H1 (cell line): ENCODE measurements at regions not wholly inside any gene's neighbourhood (a gene's known extent, or its start where the extent isn't known, plus 50 kb on each side); places are given as distances from the start of the nearest gene placed in this dataset.

Experiments used
- CTCF ChIA-PET: fragments of 300-600 bp; sonication (Branson Sonifier 250); formaldehyde crosslinking; loops from one replicate; lab custom pipeline; 2021; ENCODE audit not compliant: partially characterized antibody; lab: Charles Lee
- POLR2A ChIA-PET: fragments of 300-600 bp; sonication (Branson Sonifier 250); formaldehyde crosslinking; loops from one replicate; lab custom pipeline; 2021; ENCODE audit warnings: inconsistent platforms; ENCODE audit not compliant: partially characterized antibody; lab: Charles Lee
- DNase-seq, 2 experiments: peaks; one replicate each; pipeline versions ENCODE4 v3.0.0 to v3.0.0-alpha.2; 2010 to 2022; ENCODE audit warnings: low spot score in 2 of 2, low read depth in 1 of 2, mixed read lengths in 1 of 2
- FAIRE-seq: peaks from 2 replicates; lab custom pipeline; 2011; peaks lifted over from hg19 to GRCh38; lab: Jason Lieb, UNC
- H2AFZ ChIP-seq: 2 replicates; pipeline ENCODE4 v1.8.1; 2012; ENCODE audit warnings: low read length, inconsistent platforms
- H2AK5ac ChIP-seq: 2 replicates; pipeline ENCODE4 v1.6.1; 2013; ENCODE audit warnings: low read depth, low read length
- H2BK120ac ChIP-seq: replicated peaks from 2 replicates; pipeline ENCODE3; 2013; ENCODE audit warnings: low read depth, low read length, inconsistent platforms
- H2BK12ac ChIP-seq: 2 replicates; pipeline ENCODE4 v1.6.1; 2013; ENCODE audit warnings: low read depth, low read length
- H2BK15ac ChIP-seq: 2 replicates; pipeline ENCODE4 v1.6.1; 2013; ENCODE audit warnings: low read length
- H2BK20ac ChIP-seq: 2 replicates; pipeline ENCODE4 v1.6.1; 2013; ENCODE audit warnings: low read length
- H2BK5ac ChIP-seq: 2 replicates; pipeline ENCODE4 v1.6.1; 2013; ENCODE audit warnings: low read depth, low read length
- H3K14ac ChIP-seq: 2 replicates; pipeline ENCODE4 v1.6.1; 2013; ENCODE audit warnings: inconsistent platforms; ENCODE audit not compliant: insufficient read length
- H3K18ac ChIP-seq: 2 replicates; pipeline ENCODE4 v1.6.1; 2013; ENCODE audit warnings: low read length; ENCODE audit errors: extremely low read depth
- H3K23ac ChIP-seq: 2 replicates; pipeline ENCODE4 v1.6.1; 2013; ENCODE audit warnings: inconsistent platforms; ENCODE audit not compliant: insufficient read length
- H3K23me2 ChIP-seq: 2 replicates; pipeline ENCODE4 v1.6.1; 2013; ENCODE audit warnings: low read depth, low read length
- H3K27ac ChIP-seq: 2 replicates; pipeline ENCODE4 v1.6.1; 2011; ENCODE audit warnings: low read depth, low read length, inconsistent platforms
- H3K27me3 ChIP-seq, 4 experiments: replicated peaks in 1 of 4; 1 replicate in 1 of 4; 2 replicates in 3 of 4; pipeline versions ENCODE4 v1.6.1 to v1.8.1; 2011 to 2013; ENCODE audit warnings: low read length in 3 of 4, mild to moderate bottlenecking in 3 of 4, inconsistent platforms in 2 of 4, mixed read lengths in 2 of 4, moderate library complexity in 1 of 4; ENCODE audit not compliant: control insufficient read depth in 3 of 4, insufficient read depth in 3 of 4; ENCODE audit errors: extremely low read depth in 1 of 4
- H3K36me3 ChIP-seq, 4 experiments: 2 replicates each; pipeline versions ENCODE4 v1.6.1 to v1.8.1; 2011 to 2013; ENCODE audit warnings: mild to moderate bottlenecking in 4 of 4, low read length in 3 of 4, moderate library complexity in 2 of 4, control low read depth in 1 of 4, inconsistent platforms in 1 of 4; ENCODE audit not compliant: insufficient read depth in 4 of 4, control insufficient read depth in 2 of 4
- H3K4ac ChIP-seq: replicated peaks from 2 replicates; pipeline ENCODE3; 2013; ENCODE audit warnings: low read length, low read depth, mixed read lengths, inconsistent platforms; ENCODE audit not compliant: insufficient read length
- H3K4me1 ChIP-seq, 4 experiments: replicated peaks in 1 of 4; 1 replicate in 1 of 4; 2 replicates in 3 of 4; pipeline versions ENCODE4 v1.6.1 to v1.8.1; 2011 to 2013; ENCODE audit warnings: low read length in 3 of 4, inconsistent platforms in 2 of 4, mixed read lengths in 1 of 4; ENCODE audit not compliant: insufficient read depth in 4 of 4, control insufficient read depth in 3 of 4
- H3K4me2 ChIP-seq, 2 experiments: 2 replicates each; pipeline versions ENCODE4 v1.6.1 to v1.8.1; 2011 to 2013; ENCODE audit warnings: low read depth in 2 of 2, low read length in 2 of 2, control low read depth in 1 of 2, inconsistent platforms in 1 of 2, mild to moderate bottlenecking in 1 of 2; ENCODE audit not compliant: insufficient read depth in 1 of 2
- H3K4me3 ChIP-seq, 4 experiments: fragments of 200-600, 300-600 bp in 1 of 4; sonication (generic), shearing (Covaris generic), sonication (Bioruptor Twin) in 1 of 4; 2 replicates each; pipeline versions ENCODE4 v1.5.1 to v1.8.1; 2011 to 2016; ENCODE audit warnings: low read length in 4 of 4, low read depth in 3 of 4, control low read depth in 2 of 4, inconsistent platforms in 2 of 4, mild to moderate bottlenecking in 2 of 4, mixed read lengths in 1 of 4, moderate library complexity in 1 of 4; ENCODE audit not compliant: insufficient read depth in 2 of 4; ENCODE audit errors: extremely low read depth in 1 of 4
- H3K56ac ChIP-seq: replicated peaks from 2 replicates; pipeline ENCODE3; 2013; ENCODE audit warnings: low read depth, mild to moderate bottlenecking, mixed read lengths, low read length, inconsistent platforms; ENCODE audit not compliant: insufficient read length
- H3K79me1 ChIP-seq: 2 replicates; pipeline ENCODE4 v1.6.1; 2013; ENCODE audit warnings: low read depth, low read length, control low read depth
- H3K79me2 ChIP-seq, 2 experiments: 2 replicates each; pipeline versions ENCODE4 v1.6.1 to v1.8.1; 2012 to 2013; ENCODE audit warnings: low read length in 2 of 2, mild to moderate bottlenecking in 2 of 2, inconsistent platforms in 1 of 2; ENCODE audit not compliant: insufficient read depth in 2 of 2, control insufficient read depth in 1 of 2
- H3K9ac ChIP-seq, 4 experiments: replicated peaks in 1 of 4; 1 replicate in 1 of 4; 2 replicates in 3 of 4; pipeline versions ENCODE4 v1.6.1 to v1.8.1; 2011 to 2013; ENCODE audit warnings: low read depth in 3 of 4, low read length in 3 of 4, control low read depth in 2 of 4, mild to moderate bottlenecking in 2 of 4, moderate library complexity in 2 of 4, inconsistent platforms in 1 of 4; ENCODE audit errors: extremely low read depth in 1 of 4
- H3K9me3 ChIP-seq, 2 experiments: 2 replicates each; pipeline versions ENCODE4 v1.6.1 to v1.8.1; 2012 to 2013; ENCODE audit warnings: mild to moderate bottlenecking in 2 of 2, moderate library complexity in 2 of 2, control low read depth in 1 of 2, inconsistent platforms in 1 of 2, low read depth in 1 of 2, low read length in 1 of 2, mixed read lengths in 1 of 2; ENCODE audit not compliant: insufficient read depth in 2 of 2
- H4K20me1 ChIP-seq, 2 experiments: replicated peaks in 1 of 2; 2 replicates each; pipeline versions ENCODE3 to v1.8.1; 2011 to 2013; ENCODE audit warnings: inconsistent platforms in 2 of 2, low read length in 2 of 2, mild to moderate bottlenecking in 1 of 2; ENCODE audit not compliant: insufficient read depth in 2 of 2, control insufficient read depth in 1 of 2
- H4K5ac ChIP-seq: 2 replicates; pipeline ENCODE4 v1.6.1; 2013; ENCODE audit warnings: low read length, low read depth, mixed read lengths, inconsistent platforms; ENCODE audit not compliant: insufficient read length
- H4K8ac ChIP-seq: 2 replicates; pipeline ENCODE4 v1.8.0; 2013; ENCODE audit warnings: mild to moderate bottlenecking, moderate library complexity, low read length, inconsistent platforms; ENCODE audit not compliant: insufficient read depth; ENCODE audit errors: extremely low read depth
- H4K91ac ChIP-seq: replicated peaks from 2 replicates; pipeline ENCODE3; 2013; ENCODE audit warnings: low read length, mixed read lengths, inconsistent platforms; ENCODE audit not compliant: insufficient read length
- ATF2 ChIP-seq: IDR thresholded peaks from 2 replicates; pipeline ENCODE4 v1.6.1; 2012; ENCODE audit warnings: low read length, inconsistent platforms
- BACH1 ChIP-seq: IDR thresholded peaks from 2 replicates; pipeline ENCODE4 v1.6.1; 2012; ENCODE audit warnings: low read length, improper control_type of control experiment
- EZH2 ChIP-seq: fragments of 200-600 bp; sonication (generic); IDR thresholded peaks from 2 replicates; pipeline ENCODE4 v1.7.1; 2012; ENCODE audit warnings: low read depth, mild to moderate bottlenecking, moderate library complexity, low read length, inconsistent platforms; ENCODE audit not compliant: severe bottlenecking
- HDAC2 ChIP-seq, 2 experiments: fragments of 300-600 bp in 1 of 2; sonication (generic) in 1 of 2; IDR thresholded peaks; 2 replicates each; pipeline ENCODE4 v1.6.1; 2011 to 2012; ENCODE audit warnings: low read depth in 2 of 2, low read length in 2 of 2, mild to moderate bottlenecking in 2 of 2, moderate library complexity in 2 of 2, borderline replicate concordance in 1 of 2, inconsistent platforms in 1 of 2
- JUN ChIP-seq: IDR thresholded peaks from 2 replicates; pipeline ENCODE4 v1.6.1; 2011; ENCODE audit warnings: low read depth, mild to moderate bottlenecking, improper control_type of control experiment, low read length
- MAFK ChIP-seq: IDR thresholded peaks from 2 replicates; pipeline ENCODE4 v1.6.1; 2012; ENCODE audit warnings: low read depth, mild to moderate bottlenecking, improper control_type of control experiment, low read length
- NRF1 ChIP-seq: IDR thresholded peaks from 2 replicates; pipeline ENCODE4 v1.6.1; 2011; ENCODE audit warnings: mild to moderate bottlenecking, low read depth, low read length, improper control_type of control experiment
- RXRA ChIP-seq: IDR thresholded peaks from 2 replicates; pipeline ENCODE4 v1.6.1; 2011; ENCODE audit warnings: low read depth, mild to moderate bottlenecking, low read length, moderate library complexity; ENCODE audit not compliant: insufficient read depth
- SIRT6 ChIP-seq: IDR thresholded peaks from one replicate; pipeline ENCODE4 v1.7.1; 2012; ENCODE audit warnings: low read length, inconsistent platforms
- SP1 ChIP-seq: IDR thresholded peaks from 2 replicates; pipeline ENCODE4 v1.6.1; 2011; ENCODE audit warnings: low read depth, low read length
- TAF1 ChIP-seq: IDR thresholded peaks from 2 replicates; pipeline ENCODE4 v1.6.1; 2011; ENCODE audit warnings: mild to moderate bottlenecking, low read depth, low read length
- TAF7 ChIP-seq: optimal IDR thresholded peaks from 2 replicates; pipeline ENCODE3; 2011; ENCODE audit warnings: low read depth, mild to moderate bottlenecking, inconsistent platforms, low read length, moderate library complexity, borderline replicate concordance
- YY1 ChIP-seq: IDR thresholded peaks from 2 replicates; pipeline ENCODE4 v1.6.1; 2011; ENCODE audit warnings: low read depth, mild to moderate bottlenecking, low read length
- ZNF274 ChIP-seq: IDR thresholded peaks from 2 replicates; pipeline ENCODE4 v1.7.0; 2012; ENCODE audit warnings: low read length, borderline replicate concordance; ENCODE audit errors: extremely low read depth
- WGBS, 2 experiments: shearing (Covaris generic) in 1 of 2; methylation state at CpG; one replicate each; pipeline versions ENCODE4 v1.1.6 to v1.1.7; 2013 to 2015; ENCODE audit warnings: low lambda C conversion rate in 2 of 2, mixed read lengths in 2 of 2, inconsistent platforms in 1 of 2, low coverage in 1 of 2, missing lambda C conversion rate in 1 of 2; ENCODE audit not compliant: insufficient replicate concordance in 2 of 2, insufficient coverage in 1 of 2, insufficient read length in 1 of 2; ENCODE audit errors: extremely low coverage in 1 of 2, missing lambda C conversion rate in 1 of 2; 5-methylcytosine and 5-hydroxymethylcytosine counted together

GRCh38 chr21:28811860-28812259, 180.8 kb downstream of the LTN1 start:
- Histone ChIP-seq H2BK120ac (no peak overlapping the region), H4K8ac (no peak overlapping the region), H3K79me2 (no peaks in the 10 kb centered on the region), H3K4me2 (no peak overlapping the region), H3K79me1 (no peaks in the 10 kb centered on the region), H2BK15ac (no peak overlapping the region), H3K4ac (no peak overlapping the region), H3K9me3 (no peaks in the 10 kb centered on the region), H4K20me1 (no peaks in the 10 kb centered on the region), H3K4me1 (peaks cover 0 to 3% (median 0%) of the 10 kb centered on the region in 4 experiments; a peak in 1 of 7 replicates), H2AFZ (no peak overlapping the region), H3K23ac (no peak overlapping the region), H3K27ac (no peak overlapping the region), H3K4me3 (no peak overlapping the region), H3K56ac (no peak overlapping the region), H3K27me3 (no peaks in the 10 kb centered on the region), H3K14ac (no peak overlapping the region), H3K23me2 (no peaks in the 10 kb centered on the region), H4K91ac (no peak overlapping the region), H4K5ac (no peak overlapping the region), H3K36me3 (no peaks in the 10 kb centered on the region), H2BK12ac (no peak overlapping the region), H2BK5ac (no peak overlapping the region), H3K18ac (no peak overlapping the region), H3K9ac (no peak overlapping the region), H2BK20ac (no peak overlapping the region), H2AK5ac (no peak overlapping the region)
- CTCF ChIA-PET = interaction anchor here (1.0 kb wide), 1 partner anchor 27 kb away, joined by 3 read pairs; no protein-coding TSS in a partner anchor
- POLR2A ChIA-PET = no interaction called here
- TF ChIP-seq MAFK (no peak), YY1 (no peak), SP1 (no peak), ZNF274 (no peak), RXRA (no peak), TAF1 (no peak), HDAC2 (IDR thresholded peaks at IDR 0.05; ENCODE audit: borderline replicate concordance in 1 of 2, low read depth in 2 of 2, low read length in 2 of 2) (no peak), JUN (no peak), SIRT6 (no peak), ATF2 (no peak), EZH2 (no peak), TAF7 (no peak), BACH1 (no peak), NRF1 (no peak)
- FAIRE-seq = no peak
- DNase-seq = no peak
- WGBS, 2 experiments = 88% methylated on average over 3 of the region's 3 CpGs; no CpG with 5 or more reads in 1 of the 2 experiments
